B cell (primary cell): ENCODE measurements at regions not wholly inside any gene's neighbourhood (a gene's known extent, or its start where the extent isn't known, plus 50 kb on each side); places are given as distances from the start of the nearest gene placed in this dataset.

Source experiments
- EZH2 ChIP-seq: IDR thresholded peaks from 2 replicates; pipeline ENCODE4 v1.6.1; 2012; ENCODE audit warnings: borderline replicate concordance, low read depth, mild to moderate bottlenecking, moderate library complexity, low read length; ENCODE audit not compliant: insufficient read depth, poor library complexity, severe bottlenecking
- TF ChIP-seq, protein P1 (sequence below): fragments of 200-600 bp; IDR thresholded peaks from one replicate; pipeline ENCODE4 v1.8.0; 2022; ENCODE audit warnings: antibody characterized with exemption, mild to moderate bottlenecking

DNA sequence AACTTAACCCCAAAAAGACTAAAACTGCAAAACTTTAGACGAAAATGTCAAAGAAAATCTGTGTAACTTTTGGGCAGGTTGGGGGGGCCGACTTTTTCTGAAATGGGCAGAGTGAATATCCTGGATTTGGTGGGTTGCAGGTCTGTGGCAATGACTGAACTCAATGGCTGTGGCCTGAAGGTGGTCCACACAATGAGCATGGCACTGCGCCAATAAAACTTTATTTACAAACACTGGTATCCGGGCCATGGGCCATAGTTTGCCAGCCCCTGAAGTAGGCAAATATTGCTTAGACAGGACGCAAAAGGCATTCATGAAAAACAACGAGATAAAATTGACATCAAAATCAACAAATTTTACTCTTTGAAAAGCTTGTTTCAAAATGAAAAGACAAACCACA lies 66.2 kb downstream of the RTP5 start:
- TF ChIP-seq, protein P1, sequence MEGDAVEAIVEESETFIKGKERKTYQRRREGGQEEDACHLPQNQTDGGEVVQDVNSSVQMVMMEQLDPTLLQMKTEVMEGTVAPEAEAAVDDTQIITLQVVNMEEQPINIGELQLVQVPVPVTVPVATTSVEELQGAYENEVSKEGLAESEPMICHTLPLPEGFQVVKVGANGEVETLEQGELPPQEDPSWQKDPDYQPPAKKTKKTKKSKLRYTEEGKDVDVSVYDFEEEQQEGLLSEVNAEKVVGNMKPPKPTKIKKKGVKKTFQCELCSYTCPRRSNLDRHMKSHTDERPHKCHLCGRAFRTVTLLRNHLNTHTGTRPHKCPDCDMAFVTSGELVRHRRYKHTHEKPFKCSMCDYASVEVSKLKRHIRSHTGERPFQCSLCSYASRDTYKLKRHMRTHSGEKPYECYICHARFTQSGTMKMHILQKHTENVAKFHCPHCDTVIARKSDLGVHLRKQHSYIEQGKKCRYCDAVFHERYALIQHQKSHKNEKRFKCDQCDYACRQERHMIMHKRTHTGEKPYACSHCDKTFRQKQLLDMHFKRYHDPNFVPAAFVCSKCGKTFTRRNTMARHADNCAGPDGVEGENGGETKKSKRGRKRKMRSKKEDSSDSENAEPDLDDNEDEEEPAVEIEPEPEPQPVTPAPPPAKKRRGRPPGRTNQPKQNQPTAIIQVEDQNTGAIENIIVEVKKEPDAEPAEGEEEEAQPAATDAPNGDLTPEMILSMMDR, result no peak
- no peak for TF ChIP-seq EZH2
